ENCODE measurements at regions not wholly inside any gene's neighbourhood (a gene's known extent, or its start where the extent isn't known, plus 50 kb on each side); places are given as distances from the start of the nearest gene placed in this dataset.

DNA sequence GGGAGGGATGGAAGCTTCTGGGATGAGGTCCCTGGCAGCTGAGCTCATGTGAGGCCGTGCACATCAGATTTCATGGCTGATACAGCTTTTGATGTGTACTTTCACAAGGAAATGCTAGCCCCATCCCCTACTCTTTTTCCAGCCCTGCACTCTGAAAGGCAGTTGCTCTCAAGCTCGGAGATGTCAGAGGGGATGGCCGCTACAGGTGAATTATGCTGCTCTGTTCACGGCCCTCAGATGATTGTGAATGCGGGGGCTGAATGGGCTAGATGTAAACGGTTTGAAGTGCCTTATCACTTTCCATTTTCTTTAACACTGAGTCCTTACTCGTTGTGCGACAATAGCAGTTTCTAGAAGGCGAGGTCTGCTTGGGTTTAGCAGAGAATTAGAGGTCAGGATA, 88.0 kb upstream of the RASGRF1 start:
- TF ChIP-seq CTCF (IDR thresholded peaks at IDR 0.05 in 8 of 11, conservative IDR thresholded peaks at IDR 0.05 in 3 of 11) (no peak), POLR2A (IDR thresholded peaks at IDR 0.05) (no peak)
